ENCODE measurements at regions not wholly inside any gene's neighbourhood (a gene's known extent, or its start where the extent isn't known, plus 50 kb on each side); places are given as distances from the start of the nearest gene placed in this dataset.

DNA sequence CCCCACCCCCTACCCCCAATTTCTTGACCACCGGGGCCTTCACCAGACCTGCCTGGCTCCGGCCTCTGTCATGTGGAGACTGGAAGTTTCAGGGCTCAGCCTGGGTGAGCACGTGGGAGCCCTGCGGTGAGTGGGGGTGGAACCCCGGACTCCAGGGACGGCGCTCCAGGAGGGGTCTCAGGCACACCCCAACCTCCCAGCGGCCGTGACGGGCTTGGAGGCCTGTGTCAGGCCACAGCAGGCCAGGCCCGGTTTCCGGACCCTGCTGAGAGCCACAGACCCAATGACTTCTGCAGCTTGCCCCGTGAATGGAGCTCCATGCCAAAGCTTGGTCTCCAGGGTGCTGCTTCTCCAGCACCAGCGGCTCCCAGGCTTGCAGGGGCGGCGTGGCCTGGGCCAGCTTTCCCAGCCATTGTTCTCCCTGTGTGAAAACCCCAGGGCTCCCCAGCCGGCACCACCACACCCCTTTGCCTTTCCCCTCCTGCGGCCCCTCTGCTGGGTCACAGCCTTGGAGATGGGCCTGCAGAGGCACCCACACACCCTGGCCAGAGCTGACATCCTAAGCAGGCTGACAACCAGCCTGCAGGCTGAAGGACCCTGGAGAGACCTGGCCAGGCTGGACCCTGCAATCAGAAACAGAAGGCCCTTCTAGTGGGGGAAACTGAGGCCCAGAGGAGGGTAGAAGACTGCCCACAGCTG lies 186.2 kb upstream of the C14orf180 start:
- no peak for TF ChIP-seq CTCF (conservative IDR thresholded peaks at IDR 0.05; ENCODE audit: low read depth in 2 of 2)
- no peak for TF ChIP-seq EZH2 (IDR thresholded peaks at IDR 0.05; ENCODE audit: low read depth, unreplicated experiment)
- TF ChIP-seq STAT1 (IDR thresholded peaks at IDR 0.05; ENCODE audit: unreplicated experiment): no peak
- TF ChIP-seq REST (IDR thresholded peaks at IDR 0.05; ENCODE audit: unreplicated experiment): no peak
- no peak for TF ChIP-seq POLR2AphosphoS5 (IDR thresholded peaks at IDR 0.05; ENCODE audit: low read depth)
- no peak for TF ChIP-seq ZNF331 (CRISPR knock-in tag; IDR thresholded peaks at IDR 0.05; ENCODE audit: low read depth)
- TF ChIP-seq EZH2phosphoT487 (IDR thresholded peaks at IDR 0.05; ENCODE audit: unreplicated experiment): no peak
- no peak for TF ChIP-seq CREB1 (CRISPR knock-in tag; IDR thresholded peaks at IDR 0.05; ENCODE audit: low read depth)
- TF ChIP-seq, protein P1, sequence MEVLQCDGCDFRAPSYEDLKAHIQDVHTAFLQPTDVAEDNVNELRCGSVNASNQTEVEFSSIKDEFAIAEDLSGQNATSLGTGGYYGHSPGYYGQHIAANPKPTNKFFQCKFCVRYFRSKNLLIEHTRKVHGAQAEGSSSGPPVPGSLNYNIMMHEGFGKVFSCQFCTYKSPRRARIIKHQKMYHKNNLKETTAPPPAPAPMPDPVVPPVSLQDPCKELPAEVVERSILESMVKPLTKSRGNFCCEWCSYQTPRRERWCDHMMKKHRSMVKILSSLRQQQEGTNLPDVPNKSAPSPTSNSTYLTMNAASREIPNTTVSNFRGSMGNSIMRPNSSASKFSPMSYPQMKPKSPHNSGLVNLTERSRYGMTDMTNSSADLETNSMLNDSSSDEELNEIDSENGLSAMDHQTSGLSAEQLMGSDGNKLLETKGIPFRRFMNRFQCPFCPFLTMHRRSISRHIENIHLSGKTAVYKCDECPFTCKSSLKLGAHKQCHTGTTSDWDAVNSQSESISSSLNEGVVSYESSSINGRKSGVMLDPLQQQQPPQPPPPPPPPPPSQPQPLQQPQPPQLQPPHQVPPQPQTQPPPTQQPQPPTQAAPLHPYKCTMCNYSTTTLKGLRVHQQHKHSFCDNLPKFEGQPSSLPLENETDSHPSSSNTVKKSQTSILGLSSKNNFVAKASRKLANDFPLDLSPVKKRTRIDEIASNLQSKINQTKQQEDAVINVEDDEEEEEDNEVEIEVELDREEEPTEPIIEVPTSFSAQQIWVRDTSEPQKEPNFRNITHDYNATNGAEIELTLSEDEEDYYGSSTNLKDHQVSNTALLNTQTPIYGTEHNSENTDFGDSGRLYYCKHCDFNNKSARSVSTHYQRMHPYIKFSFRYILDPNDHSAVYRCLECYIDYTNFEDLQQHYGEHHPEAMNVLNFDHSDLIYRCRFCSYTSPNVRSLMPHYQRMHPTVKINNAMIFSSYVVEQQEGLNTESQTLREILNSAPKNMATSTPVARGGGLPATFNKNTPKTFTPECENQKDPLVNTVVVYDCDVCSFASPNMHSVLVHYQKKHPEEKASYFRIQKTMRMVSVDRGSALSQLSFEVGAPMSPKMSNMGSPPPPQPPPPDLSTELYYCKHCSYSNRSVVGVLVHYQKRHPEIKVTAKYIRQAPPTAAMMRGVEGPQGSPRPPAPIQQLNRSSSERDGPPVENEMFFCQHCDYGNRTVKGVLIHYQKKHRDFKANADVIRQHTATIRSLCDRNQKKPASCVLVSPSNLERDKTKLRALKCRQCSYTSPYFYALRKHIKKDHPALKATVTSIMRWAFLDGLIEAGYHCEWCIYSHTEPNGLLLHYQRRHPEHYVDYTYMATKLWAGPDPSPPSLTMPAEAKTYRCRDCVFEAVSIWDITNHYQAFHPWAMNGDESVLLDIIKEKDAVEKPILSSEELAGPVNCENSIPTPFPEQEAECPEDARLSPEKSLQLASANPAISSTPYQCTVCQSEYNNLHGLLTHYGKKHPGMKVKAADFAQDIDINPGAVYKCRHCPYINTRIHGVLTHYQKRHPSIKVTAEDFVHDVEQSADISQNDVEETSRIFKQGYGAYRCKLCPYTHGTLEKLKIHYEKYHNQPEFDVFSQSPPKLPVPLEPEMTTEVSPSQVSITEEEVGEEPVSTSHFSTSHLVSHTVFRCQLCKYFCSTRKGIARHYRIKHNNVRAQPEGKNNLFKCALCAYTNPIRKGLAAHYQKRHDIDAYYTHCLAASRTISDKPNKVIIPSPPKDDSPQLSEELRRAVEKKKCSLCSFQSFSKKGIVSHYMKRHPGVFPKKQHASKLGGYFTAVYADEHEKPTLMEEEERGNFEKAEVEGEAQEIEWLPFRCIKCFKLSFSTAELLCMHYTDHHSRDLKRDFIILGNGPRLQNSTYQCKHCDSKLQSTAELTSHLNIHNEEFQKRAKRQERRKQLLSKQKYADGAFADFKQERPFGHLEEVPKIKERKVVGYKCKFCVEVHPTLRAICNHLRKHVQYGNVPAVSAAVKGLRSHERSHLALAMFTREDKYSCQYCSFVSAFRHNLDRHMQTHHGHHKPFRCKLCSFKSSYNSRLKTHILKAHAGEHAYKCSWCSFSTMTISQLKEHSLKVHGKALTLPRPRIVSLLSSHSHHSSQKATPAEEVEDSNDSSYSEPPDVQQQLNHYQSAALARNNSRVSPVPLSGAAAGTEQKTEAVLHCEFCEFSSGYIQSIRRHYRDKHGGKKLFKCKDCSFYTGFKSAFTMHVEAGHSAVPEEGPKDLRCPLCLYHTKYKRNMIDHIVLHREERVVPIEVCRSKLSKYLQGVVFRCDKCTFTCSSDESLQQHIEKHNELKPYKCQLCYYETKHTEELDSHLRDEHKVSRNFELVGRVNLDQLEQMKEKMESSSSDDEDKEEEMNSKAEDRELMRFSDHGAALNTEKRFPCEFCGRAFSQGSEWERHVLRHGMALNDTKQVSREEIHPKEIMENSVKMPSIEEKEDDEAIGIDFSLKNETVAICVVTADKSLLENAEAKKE (CRISPR knock-in tag; IDR thresholded peaks at IDR 0.05): no peak
- no peak for TF ChIP-seq JUNB (IDR thresholded peaks at IDR 0.05; ENCODE audit: unreplicated experiment)
- TF ChIP-seq, protein P2, sequence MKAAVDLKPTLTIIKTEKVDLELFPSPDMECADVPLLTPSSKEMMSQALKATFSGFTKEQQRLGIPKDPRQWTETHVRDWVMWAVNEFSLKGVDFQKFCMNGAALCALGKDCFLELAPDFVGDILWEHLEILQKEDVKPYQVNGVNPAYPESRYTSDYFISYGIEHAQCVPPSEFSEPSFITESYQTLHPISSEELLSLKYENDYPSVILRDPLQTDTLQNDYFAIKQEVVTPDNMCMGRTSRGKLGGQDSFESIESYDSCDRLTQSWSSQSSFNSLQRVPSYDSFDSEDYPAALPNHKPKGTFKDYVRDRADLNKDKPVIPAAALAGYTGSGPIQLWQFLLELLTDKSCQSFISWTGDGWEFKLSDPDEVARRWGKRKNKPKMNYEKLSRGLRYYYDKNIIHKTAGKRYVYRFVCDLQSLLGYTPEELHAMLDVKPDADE (IDR thresholded peaks at IDR 0.05): no peak

Data from GM23338 (cell line).